Loucy (cell line): ENCODE measurements at regions not wholly inside any gene's neighbourhood (a gene's known extent, or its start where the extent isn't known, plus 50 kb on each side); places are given as distances from the start of the nearest gene placed in this dataset.

Experiments
- H2AFZ ChIP-seq: fragments of 200-600 bp; sonication (generic); 2 replicates; pipeline ENCODE4 v1.6.0; 2016; ENCODE audit warnings: antibody characterized with exemption, mild to moderate bottlenecking, low read length, moderate library complexity
- H3F3A ChIP-seq: fragments of 200-600 bp; 2 replicates; pipeline ENCODE4 v1.6.0; 2016; ENCODE audit warnings: antibody characterized with exemption, low read depth, mild to moderate bottlenecking
- H3K27me3 ChIP-seq: fragments of 200-600 bp; sonication (generic); 2 replicates; pipeline ENCODE4 v1.6.1; 2014; ENCODE audit warnings: low read length, mild to moderate bottlenecking; ENCODE audit not compliant: insufficient read depth, poor library complexity, severe bottlenecking
- H3K36me3 ChIP-seq: fragments of 200-600 bp; sonication (generic); 2 replicates; pipeline ENCODE4 v1.6.1; 2016; ENCODE audit warnings: low read length; ENCODE audit not compliant: insufficient read depth
- H3K4me1 ChIP-seq: fragments of 200-600 bp; sonication (generic); 2 replicates; pipeline ENCODE4 v1.5.1; 2014; ENCODE audit warnings: low read length, mild to moderate bottlenecking; ENCODE audit not compliant: insufficient read depth, poor library complexity, severe bottlenecking
- H3K4me2 ChIP-seq: fragments of 200-600 bp; sonication (generic); 2 replicates; pipeline ENCODE4 v1.6.0; 2014; ENCODE audit warnings: antibody characterized with exemption, low read length, low read depth, mild to moderate bottlenecking; ENCODE audit not compliant: poor library complexity, severe bottlenecking
- H3K4me3 ChIP-seq: fragments of 200-600 bp; sonication (generic); 2 replicates; pipeline ENCODE4 v1.5.1; 2014; ENCODE audit warnings: low read length, mild to moderate bottlenecking, mixed read lengths; ENCODE audit not compliant: poor library complexity, severe bottlenecking
- H3K79me2 ChIP-seq: fragments of 200-600 bp; sonication (generic); 2 replicates; pipeline ENCODE4 v1.6.1; 2014; ENCODE audit warnings: low read length; ENCODE audit not compliant: insufficient read depth
- H3K9ac ChIP-seq: fragments of 200-600 bp; sonication (generic); 2 replicates; pipeline ENCODE4 v1.6.0; 2014; ENCODE audit warnings: mild to moderate bottlenecking, low read depth, low read length, moderate library complexity; ENCODE audit not compliant: poor library complexity, severe bottlenecking
- H3K9me2 ChIP-seq: fragments of 200-600 bp; sonication (generic); replicated peaks from 2 replicates; pipeline ENCODE4 v1.6.1; 2016; ENCODE audit warnings: low read depth, low read length, mixed read lengths
- H3K9me3 ChIP-seq: fragments of 200-600 bp; sonication (generic); 2 replicates; pipeline ENCODE4 v1.6.1; 2014; ENCODE audit warnings: mild to moderate bottlenecking, antibody characterized with exemption, low read length, low read depth; ENCODE audit not compliant: insufficient read depth
- H4K20me1 ChIP-seq: fragments of 200-600 bp; sonication (generic); 2 replicates; pipeline ENCODE4 v1.6.0; 2014; ENCODE audit warnings: antibody characterized with exemption, low read length, mild to moderate bottlenecking; ENCODE audit not compliant: insufficient read depth, poor library complexity, severe bottlenecking
- EZH2phosphoT487 ChIP-seq: fragments of 200-600 bp; IDR thresholded peaks from 2 replicates; pipeline ENCODE4 v1.6.1; 2018; ENCODE audit warnings: antibody characterized with exemption, mild to moderate bottlenecking, moderate library complexity, borderline replicate concordance
- TF ChIP-seq, protein P1 (sequence below): fragments of 200-600 bp; sonication (generic); conservative IDR thresholded peaks from 2 replicates; pipeline ENCODE4 v1.5.1; 2014; ENCODE audit warnings: mild to moderate bottlenecking, antibody characterized with exemption, low read length

DNA sequence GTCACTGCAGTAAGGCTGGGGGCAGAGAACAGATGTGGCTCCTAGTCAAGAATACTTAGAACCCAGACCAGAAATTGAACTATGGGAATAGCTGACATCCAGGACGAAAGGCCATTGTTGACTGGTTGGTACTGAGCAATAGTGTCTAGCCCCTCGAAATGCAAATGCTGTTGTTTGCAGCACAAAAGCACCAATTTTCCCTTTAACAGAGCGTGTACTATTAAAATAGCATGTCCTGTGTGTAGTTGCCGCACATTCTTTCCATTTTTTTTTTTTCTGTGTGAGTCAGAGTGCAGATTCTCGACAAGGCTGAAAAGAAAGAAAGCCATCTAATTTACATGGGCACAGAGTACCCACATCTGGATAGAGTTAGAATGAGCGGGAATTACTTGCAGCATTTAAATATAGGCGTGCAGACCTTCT is 302.4 kb downstream of the PTEN start:
- H3K27me3 ChIP-seq, result no peaks in the 10 kb centered on the region
- peaks cover 4% of the 10 kb centered on the region; the same call in 1 of the 2 replicates for H3F3A ChIP-seq
- peaks cover 36% of the 10 kb centered on the region for H4K20me1 ChIP-seq
- H3K36me3 ChIP-seq, result peaks cover 49% of the 10 kb centered on the region
- H3K9ac ChIP-seq, result no peak overlapping the region
- H3K9me2 ChIP-seq, result no peaks in the 10 kb centered on the region
- peaks cover 99% of the 10 kb centered on the region for H3K79me2 ChIP-seq
- H3K4me2 ChIP-seq, result no peak overlapping the region
- no peak overlapping the region for H3K4me3 ChIP-seq
- peaks cover 14% of the 10 kb centered on the region for H3K9me3 ChIP-seq
- H3K4me1 ChIP-seq, result peaks cover 23% of the 10 kb centered on the region
- no peak overlapping the region for H2AFZ ChIP-seq
- TF ChIP-seq, protein P1, sequence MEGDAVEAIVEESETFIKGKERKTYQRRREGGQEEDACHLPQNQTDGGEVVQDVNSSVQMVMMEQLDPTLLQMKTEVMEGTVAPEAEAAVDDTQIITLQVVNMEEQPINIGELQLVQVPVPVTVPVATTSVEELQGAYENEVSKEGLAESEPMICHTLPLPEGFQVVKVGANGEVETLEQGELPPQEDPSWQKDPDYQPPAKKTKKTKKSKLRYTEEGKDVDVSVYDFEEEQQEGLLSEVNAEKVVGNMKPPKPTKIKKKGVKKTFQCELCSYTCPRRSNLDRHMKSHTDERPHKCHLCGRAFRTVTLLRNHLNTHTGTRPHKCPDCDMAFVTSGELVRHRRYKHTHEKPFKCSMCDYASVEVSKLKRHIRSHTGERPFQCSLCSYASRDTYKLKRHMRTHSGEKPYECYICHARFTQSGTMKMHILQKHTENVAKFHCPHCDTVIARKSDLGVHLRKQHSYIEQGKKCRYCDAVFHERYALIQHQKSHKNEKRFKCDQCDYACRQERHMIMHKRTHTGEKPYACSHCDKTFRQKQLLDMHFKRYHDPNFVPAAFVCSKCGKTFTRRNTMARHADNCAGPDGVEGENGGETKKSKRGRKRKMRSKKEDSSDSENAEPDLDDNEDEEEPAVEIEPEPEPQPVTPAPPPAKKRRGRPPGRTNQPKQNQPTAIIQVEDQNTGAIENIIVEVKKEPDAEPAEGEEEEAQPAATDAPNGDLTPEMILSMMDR, result no peak
- no peak for TF ChIP-seq EZH2phosphoT487

DNA sequence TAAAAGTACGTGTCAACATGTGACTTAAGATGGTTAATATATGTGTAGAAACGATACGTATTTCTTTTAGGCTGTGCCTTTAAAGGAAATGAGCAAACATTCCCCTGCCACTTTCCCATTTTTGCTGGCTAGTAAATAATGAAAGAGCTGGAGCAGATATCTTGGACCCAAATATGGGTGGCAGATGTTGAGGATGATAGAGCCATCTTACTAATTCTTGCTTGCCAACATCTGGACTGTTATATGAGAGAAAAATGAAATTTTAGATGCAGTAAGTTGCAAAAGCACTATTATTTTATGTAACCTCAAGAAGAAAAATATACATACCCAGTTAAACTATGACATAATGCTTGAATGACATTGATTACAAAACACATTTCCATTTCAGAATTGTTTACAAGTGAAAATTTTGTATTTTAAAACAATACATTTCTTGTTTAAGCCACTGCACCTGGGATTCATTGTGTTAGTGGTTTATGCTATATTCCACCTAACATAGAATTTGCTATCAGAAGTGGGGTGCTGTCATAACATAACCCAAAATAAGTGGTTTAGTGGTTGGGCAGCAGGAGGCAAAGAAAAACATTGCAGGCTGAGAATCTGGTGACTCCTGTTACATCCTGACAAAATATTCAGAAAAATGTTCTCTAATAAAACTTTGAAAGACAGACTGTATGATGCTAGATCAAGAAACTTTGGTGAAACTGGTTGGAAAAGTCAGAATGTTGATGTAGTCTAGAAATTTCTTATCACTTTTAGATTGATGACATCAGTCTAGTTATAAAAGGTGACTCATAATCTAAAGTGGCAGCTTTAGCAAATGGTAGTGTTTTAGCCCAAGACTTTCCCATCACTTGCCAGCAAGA is 305.0 kb downstream of the PTEN start:
- Histone ChIP-seq H3K79me2 (peaks cover 96% of the 10 kb centered on the region), H3K4me3 (no peak overlapping the region), H3K27me3 (no peaks in the 10 kb centered on the region), H3K9me2 (no peaks in the 10 kb centered on the region), H3K4me2 (no peak overlapping the region), H3K36me3 (peaks cover 39% of the 10 kb centered on the region), H4K20me1 (peaks cover 47% of the 10 kb centered on the region), H3K9ac (no peak overlapping the region), H3F3A (peaks cover 4% of the 10 kb centered on the region; the same call in 1 of the 2 replicates), H2AFZ (no peak overlapping the region), H3K4me1 (peaks cover 33% of the 10 kb centered on the region), H3K9me3 (peaks cover 14% of the 10 kb centered on the region)
- TF ChIP-seq, protein P1, result no peak
- no peak for TF ChIP-seq EZH2phosphoT487

DNA sequence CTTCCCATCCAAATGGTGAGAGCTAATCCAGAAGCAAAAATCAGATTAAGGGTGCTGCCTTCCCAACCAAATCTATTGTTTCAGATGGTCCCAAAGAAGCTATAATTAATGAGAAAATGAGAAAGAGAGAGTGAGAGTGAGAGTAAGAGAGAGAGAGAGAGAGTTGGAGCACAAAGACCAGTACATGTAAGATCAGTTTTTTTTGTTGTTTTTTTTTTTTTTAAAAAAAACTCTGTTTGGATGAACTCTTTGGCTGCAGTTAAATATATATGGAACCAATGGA is 305.6 kb downstream of the PTEN start:
- H2AFZ ChIP-seq, result no peak overlapping the region
- peaks cover 50% of the 10 kb centered on the region for H4K20me1 ChIP-seq
- peaks cover 17% of the 10 kb centered on the region for H3K9me3 ChIP-seq
- no peak overlapping the region for H3K9ac ChIP-seq
- peaks cover 4% of the 10 kb centered on the region; the same call in 1 of the 2 replicates for H3F3A ChIP-seq
- no peak overlapping the region for H3K4me3 ChIP-seq
- TF ChIP-seq, protein P1, result no peak
- no peak for TF ChIP-seq EZH2phosphoT487
- no peak overlapping the region for H3K4me2 ChIP-seq
- peaks cover 31% of the 10 kb centered on the region for H3K4me1 ChIP-seq
- no peaks in the 10 kb centered on the region for H3K9me2 ChIP-seq
- peaks cover 41% of the 10 kb centered on the region for H3K36me3 ChIP-seq
- peaks cover 96% of the 10 kb centered on the region for H3K79me2 ChIP-seq
- no peaks in the 10 kb centered on the region for H3K27me3 ChIP-seq
